PC-9 (cell line): ENCODE measurements at regions not wholly inside any gene's neighbourhood (a gene's known extent, or its start where the extent isn't known, plus 50 kb on each side); places are given as distances from the start of the nearest gene placed in this dataset.

Experiments used
- BruUV-seq: library from RNA; stranded (reverse); fragments of 400-500 nt; replicated peaks from 2 replicates; lab custom pipeline; 2021; lab: Mats Ljungman, UMichigan
- CTCF ChIA-PET: fragments of 300-600 bp; sonication (Branson Sonifier 250); formaldehyde crosslinking; loops from one replicate; lab custom pipeline; 2022; ENCODE audit warnings: antibody characterized with exemption; lab: Charles Lee
- POLR2A ChIA-PET: fragments of 300-600 bp; sonication (Branson Sonifier 250); formaldehyde crosslinking; loops from one replicate; lab custom pipeline; 2022; ENCODE audit warnings: antibody characterized with exemption; ENCODE audit not compliant: unreplicated experiment; lab: Charles Lee
- DNase-seq, 2 experiments: peaks; one replicate each; pipeline versions ENCODE4 v3.0.0 to v3.0.0-alpha.2; 2015 to 2022; ENCODE audit warnings: mixed read lengths in 1 of 2
- H2AFZ ChIP-seq: fragments of 200-600 bp; sonication (generic); 2 replicates; pipeline ENCODE4 v1.8.1; 2017; ENCODE audit warnings: antibody characterized with exemption
- H3F3A ChIP-seq: fragments of 200-600 bp; sonication (generic); 2 replicates; pipeline ENCODE4 v1.8.1; 2017; ENCODE audit warnings: antibody characterized with exemption, mild to moderate bottlenecking, low read depth; ENCODE audit not compliant: insufficient read depth
- H3K27ac ChIP-seq: fragments of 200-600 bp; sonication (generic); 2 replicates; pipeline ENCODE4 v1.6.1; 2016; ENCODE audit warnings: mixed run types
- H3K27me3 ChIP-seq: fragments of 200-600 bp; sonication (generic); 2 replicates; pipeline ENCODE4 v1.6.1; 2016; ENCODE audit warnings: low read depth, mixed run types; ENCODE audit not compliant: insufficient read depth
- H3K36me3 ChIP-seq: fragments of 200-600 bp; sonication (generic); 2 replicates; pipeline ENCODE4 v1.6.1; 2016; ENCODE audit warnings: low read depth, mixed run types
- H3K4me1 ChIP-seq: fragments of 200-600 bp; sonication (generic); replicated peaks from 2 replicates; pipeline ENCODE4 v1.6.1; 2016; ENCODE audit warnings: mixed run types; ENCODE audit not compliant: insufficient read depth
- H3K4me2 ChIP-seq: fragments of 200-600 bp; sonication (generic); 2 replicates; pipeline ENCODE4 v1.6.1; 2017; ENCODE audit warnings: mixed run types
- H3K4me3 ChIP-seq: fragments of 200-600 bp; sonication (generic); 2 replicates; pipeline ENCODE4 v1.6.1; 2016; ENCODE audit warnings: mixed run types
- H3K79me2 ChIP-seq: fragments of 200-600 bp; sonication (generic); 2 replicates; pipeline ENCODE4 v1.6.1; 2017; ENCODE audit warnings: low read depth, mixed run types
- H3K9me2 ChIP-seq: fragments of 200-600 bp; sonication (generic); 2 replicates; pipeline ENCODE4 v1.8.1; 2017; ENCODE audit warnings: mild to moderate bottlenecking; ENCODE audit not compliant: insufficient read depth
- H3K9me3 ChIP-seq: fragments of 200-600 bp; sonication (generic); 2 replicates; pipeline ENCODE4 v1.8.1; 2016; ENCODE audit warnings: low read depth; ENCODE audit not compliant: insufficient read depth
- H4K20me1 ChIP-seq: fragments of 200-600 bp; sonication (generic); 2 replicates; pipeline ENCODE4 v1.8.1; 2017; ENCODE audit not compliant: insufficient read depth
- CTCF ChIP-seq: fragments of 200-600 bp; sonication (generic); conservative IDR thresholded peaks from 2 replicates; pipeline ENCODE4 v1.6.1; 2017; ENCODE audit warnings: mixed run types, antibody characterized with exemption, mild to moderate bottlenecking, moderate library complexity
- EZH2 ChIP-seq: fragments of 200-600 bp; sonication (generic); IDR thresholded peaks from 2 replicates; pipeline ENCODE4 v1.8.0; 2017; ENCODE audit warnings: antibody characterized with exemption, low read depth
- intact Hi-C: fragments of 100-400 bp; cut with micrococcal nuclease; formaldehyde crosslinking; loops from one replicate; pipeline ENCODE4 v1.10.0; 2022; ENCODE audit not compliant: unreplicated experiment

- TF ChIP-seq CTCF (no peak), EZH2 (no peak)
- BruUV-seq: no TSS peak
- ChIA-PET CTCF (no interaction called here), POLR2A (interaction anchor here (0.5 kb wide), 1 partner anchor 229 kb away, joined by 3 read pairs; no protein-coding TSS in a partner anchor)
- Histone ChIP-seq H3K4me3 (no peak overlapping the region), H3K4me2 (no peak overlapping the region), H3K9me3 (no peaks in the 10 kb centered on the region), H3K9me2 (no peaks in the 10 kb centered on the region), H3K27ac (no peak overlapping the region), H3F3A (no peaks in the 10 kb centered on the region), H3K4me1 (no peaks in the 10 kb centered on the region), H3K36me3 (no peaks in the 10 kb centered on the region), H2AFZ (no peak overlapping the region), H3K79me2 (no peaks in the 10 kb centered on the region), H3K27me3 (0 out of 2 replicates have a peak, but pooled peaks cover 6% of the 10 kb centered on the region), H4K20me1 (no peaks in the 10 kb centered on the region)
- DNase-seq: no peak
- intact Hi-C loops: no loop called here
Measured at GRCh38 chr2:48905696-48906095, 150.2 kb upstream of the LHCGR start.

- no peak overlapping the region for H3K27ac ChIP-seq
- no peak overlapping the region for H3K4me2 ChIP-seq
- H3F3A ChIP-seq: no peaks in the 10 kb centered on the region
- no peak for DNase-seq
- no peaks in the 10 kb centered on the region for H3K9me3 ChIP-seq
- no TSS peak for BruUV-seq
- H2AFZ ChIP-seq: no peak overlapping the region
- H3K79me2 ChIP-seq: no peaks in the 10 kb centered on the region
- H3K4me1 ChIP-seq: no peaks in the 10 kb centered on the region
- H4K20me1 ChIP-seq: no peaks in the 10 kb centered on the region
- ChIA-PET POLR2A (no interaction called here), CTCF (no interaction called here)
- 0 out of 2 replicates have a peak, but pooled peaks cover 6% of the 10 kb centered on the region for H3K27me3 ChIP-seq
- no peaks in the 10 kb centered on the region for H3K36me3 ChIP-seq
- TF ChIP-seq EZH2 (no peak), CTCF (no peak)
- intact Hi-C loops: no loop called here
- H3K4me3 ChIP-seq: no peak overlapping the region
- no peaks in the 10 kb centered on the region for H3K9me2 ChIP-seq
Measured at GRCh38 chr2:48902521-48902920, 147.0 kb upstream of the LHCGR start.

GRCh38 chr2:48901416-48901815, 145.9 kb upstream of the LHCGR start:
- Histone ChIP-seq H3K79me2 (no peaks in the 10 kb centered on the region), H3K9me3 (no peaks in the 10 kb centered on the region), H3K27ac (no peak overlapping the region), H4K20me1 (no peaks in the 10 kb centered on the region), H3K36me3 (no peaks in the 10 kb centered on the region), H2AFZ (no peak overlapping the region), H3F3A (no peaks in the 10 kb centered on the region), H3K4me3 (no peak overlapping the region), H3K27me3 (0 out of 2 replicates have a peak, but pooled peaks cover 6% of the 10 kb centered on the region), H3K9me2 (no peaks in the 10 kb centered on the region), H3K4me2 (no peak overlapping the region), H3K4me1 (no peaks in the 10 kb centered on the region)
- POLR2A ChIA-PET: no interaction called here
- CTCF ChIA-PET: no interaction called here
- BruUV-seq: no TSS peak
- DNase-seq: no peak
- no peak for TF ChIP-seq CTCF
- TF ChIP-seq EZH2: no peak
- intact Hi-C loops: no loop called here
